ENCODE measurements at regions not wholly inside any gene's neighbourhood (a gene's known extent, or its start where the extent isn't known, plus 50 kb on each side); places are given as distances from the start of the nearest gene placed in this dataset.

DNA sequence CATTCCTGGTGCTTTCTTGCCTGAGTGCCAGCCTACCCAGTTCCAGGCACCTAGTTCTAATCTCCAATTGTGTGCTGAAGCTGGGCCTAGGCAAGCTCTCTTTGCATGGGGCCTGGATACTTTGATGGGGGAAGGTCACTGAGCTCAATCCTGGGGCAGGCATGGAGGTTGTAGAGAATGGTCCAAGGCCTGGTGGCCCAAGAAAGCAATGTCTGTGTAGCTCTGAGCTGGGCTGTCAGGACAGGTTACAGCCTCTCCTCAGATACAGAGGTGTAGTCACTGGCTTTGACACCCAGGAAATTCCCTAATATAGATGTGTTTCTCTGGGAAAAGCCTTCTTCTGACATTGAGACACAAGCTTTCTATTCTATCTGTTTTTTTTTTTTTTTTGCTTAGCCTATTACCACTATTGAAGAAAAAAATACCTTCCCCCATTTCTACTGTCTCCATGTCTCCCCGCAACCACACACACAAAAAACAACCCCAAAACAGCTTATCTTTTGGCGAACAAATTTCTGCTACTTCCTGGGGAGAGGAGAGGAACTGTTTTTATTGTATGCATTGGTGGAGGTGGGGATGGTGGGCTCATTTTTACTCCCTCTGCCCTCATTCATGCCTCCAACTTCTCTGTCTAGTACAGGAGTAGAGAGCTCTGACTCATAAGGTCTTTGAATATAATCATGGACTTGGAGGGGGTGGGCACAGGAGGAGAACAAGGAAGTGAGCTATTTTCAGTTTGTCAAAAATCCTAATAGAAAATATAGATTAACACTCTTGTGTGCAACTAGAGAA lies 66.7 kb upstream of the DHX15 start:
- H3K36me3 ChIP-seq (ENCODE audit: control insufficient read depth in 5 of 5, insufficient read depth in 5 of 5, low read length in 5 of 5): no peaks in the 10 kb centered on the region
- no peak overlapping the region for H3K9ac ChIP-seq (ENCODE audit: low read length in 5 of 5)
- H3K27ac ChIP-seq (ENCODE audit: low read depth, low read length): no peak overlapping the region
- peaks cover 0 to 23% (median 8%) of the 10 kb centered on the region in 5 donors for H3K4me1 ChIP-seq (ENCODE audit: control insufficient read depth in 5 of 5, insufficient read depth in 5 of 5, low read length in 5 of 5)
- no peaks in the 10 kb centered on the region for H3K27me3 ChIP-seq (ENCODE audit: control insufficient read depth in 5 of 5, insufficient read depth in 4 of 5, low read length in 5 of 5)
- no peak overlapping the region for H3K4me3 ChIP-seq (ENCODE audit: low read depth in 1 of 5, low read length in 5 of 5)
- no peaks in the 10 kb centered on the region for H3K9me3 ChIP-seq (ENCODE audit: control insufficient read depth in 5 of 5, low read length in 5 of 5)

DNA sequence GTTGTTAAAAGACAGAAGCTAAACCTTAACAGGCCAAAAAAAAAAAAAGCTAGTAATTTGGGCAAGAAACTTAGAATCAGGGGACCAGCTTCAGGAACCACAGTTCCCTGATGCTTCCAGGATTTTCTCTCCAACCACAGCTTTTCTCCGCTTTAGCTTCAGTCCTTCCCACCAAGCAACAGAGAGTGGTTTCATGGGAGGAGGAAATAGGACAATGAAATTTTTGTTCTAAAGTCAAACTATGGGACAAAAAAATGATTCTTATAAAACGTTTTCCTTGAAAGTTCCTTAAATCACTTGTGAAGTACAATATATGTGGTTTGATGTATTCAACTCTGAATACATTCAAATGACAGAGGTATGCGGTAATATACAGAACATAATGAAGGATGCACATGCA lies 71.0 kb upstream of the DHX15 start:
- Histone ChIP-seq H3K9ac (ENCODE audit: low read length in 5 of 5) (no peak overlapping the region), H3K27ac (ENCODE audit: low read depth, low read length) (no peak overlapping the region)

GRCh38 chr4:24655971-24656370 lies 71.6 kb upstream of the DHX15 start:
- H3K9ac ChIP-seq (ENCODE audit: low read length in 5 of 5): no peak overlapping the region
- H3K36me3 ChIP-seq (ENCODE audit: control insufficient read depth in 5 of 5, insufficient read depth in 5 of 5, low read length in 5 of 5): no peaks in the 10 kb centered on the region
- no peaks in the 10 kb centered on the region for H3K9me3 ChIP-seq (ENCODE audit: control insufficient read depth in 5 of 5, low read length in 5 of 5)
- H3K4me1 ChIP-seq (ENCODE audit: control insufficient read depth in 5 of 5, insufficient read depth in 5 of 5, low read length in 5 of 5): peaks cover 4 to 33% (median 20%) of the 10 kb centered on the region in 5 donors
- no peak overlapping the region for H3K4me3 ChIP-seq (ENCODE audit: low read depth in 1 of 5, low read length in 5 of 5)
- H3K27ac ChIP-seq (ENCODE audit: low read depth, low read length): no peak overlapping the region
- H3K27me3 ChIP-seq (ENCODE audit: control insufficient read depth in 5 of 5, insufficient read depth in 4 of 5, low read length in 5 of 5): no peaks in the 10 kb centered on the region

More for the DNA sequence above, 71.0 kb upstream of the DHX15 start:
- no peaks in the 10 kb centered on the region for H3K9me3 ChIP-seq (ENCODE audit: control insufficient read depth in 5 of 5, low read length in 5 of 5)
- H3K4me1 ChIP-seq (ENCODE audit: control insufficient read depth in 5 of 5, insufficient read depth in 5 of 5, low read length in 5 of 5): peaks cover 4 to 35% (median 20%) of the 10 kb centered on the region in 5 donors
- H3K4me3 ChIP-seq (ENCODE audit: low read depth in 1 of 5, low read length in 5 of 5): no peak overlapping the region
- H3K27me3 ChIP-seq (ENCODE audit: control insufficient read depth in 5 of 5, insufficient read depth in 4 of 5, low read length in 5 of 5): no peaks in the 10 kb centered on the region
- no peaks in the 10 kb centered on the region for H3K36me3 ChIP-seq (ENCODE audit: control insufficient read depth in 5 of 5, insufficient read depth in 5 of 5, low read length in 5 of 5)

- H3K27ac ChIP-seq (ENCODE audit: low read depth, low read length): no peak overlapping the region
Observed at GRCh38 chr4:24656906-24657305, 72.6 kb upstream of the DHX15 start.

GRCh38 chr4:24657768-24658617 lies 73.6 kb upstream of the DHX15 start:
- peak overlapping the region in 1 of 5 donors; percentile 22 for H3K9ac ChIP-seq (ENCODE audit: low read length in 5 of 5)

More at GRCh38 chr4:24656906-24657305, 72.6 kb upstream of the DHX15 start:
- H3K27me3 ChIP-seq (ENCODE audit: control insufficient read depth in 5 of 5, insufficient read depth in 4 of 5, low read length in 5 of 5): no peaks in the 10 kb centered on the region
- H3K4me1 ChIP-seq (ENCODE audit: control insufficient read depth in 5 of 5, insufficient read depth in 5 of 5, low read length in 5 of 5): peaks cover 4 to 33% (median 20%) of the 10 kb centered on the region in 5 donors
- H3K9me3 ChIP-seq (ENCODE audit: control insufficient read depth in 5 of 5, low read length in 5 of 5): no peaks in the 10 kb centered on the region
- no peaks in the 10 kb centered on the region for H3K36me3 ChIP-seq (ENCODE audit: control insufficient read depth in 5 of 5, insufficient read depth in 5 of 5, low read length in 5 of 5)
- H3K4me3 ChIP-seq (ENCODE audit: low read depth in 1 of 5, low read length in 5 of 5): no peak overlapping the region
- H3K9ac ChIP-seq (ENCODE audit: low read length in 5 of 5): no peak overlapping the region

DNA sequence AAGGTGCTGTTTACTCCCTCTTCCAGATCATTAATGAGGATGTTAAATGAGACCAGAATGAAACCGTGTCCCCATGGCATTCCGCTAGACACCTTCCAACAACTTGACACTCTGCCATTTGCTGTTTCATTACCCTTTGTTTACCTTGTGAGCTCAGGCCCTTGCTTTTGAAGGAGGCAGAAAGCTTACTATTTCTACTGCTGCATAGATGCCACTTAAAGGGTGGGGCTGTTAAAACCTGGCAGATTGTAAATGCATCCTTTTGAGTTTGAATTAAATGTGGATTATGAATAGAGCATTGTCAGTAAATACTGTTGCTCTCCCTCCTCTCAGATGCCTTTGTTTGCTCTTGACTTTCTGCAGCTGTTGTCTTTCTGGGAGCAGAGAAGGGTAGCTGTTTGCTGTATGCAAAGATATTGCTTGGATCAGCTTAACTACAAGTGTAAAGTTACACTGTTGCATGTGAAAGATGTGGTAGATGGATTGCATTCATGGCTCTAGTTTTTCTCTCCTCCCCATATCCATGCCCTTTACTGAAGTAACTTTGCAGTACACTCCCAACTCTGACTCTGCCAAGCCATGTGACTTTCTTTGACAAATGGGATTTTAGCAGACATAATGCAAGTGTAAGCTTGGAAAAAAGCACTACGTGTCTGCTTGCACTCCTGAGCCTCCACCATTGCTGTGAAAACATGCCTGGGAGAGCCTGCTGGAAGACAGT lies 75.0 kb upstream of the DHX15 start:
- Histone ChIP-seq H3K36me3 (ENCODE audit: control insufficient read depth in 5 of 5, insufficient read depth in 5 of 5, low read length in 5 of 5) (no peaks in the 10 kb centered on the region), H3K9ac (ENCODE audit: low read length in 5 of 5) (peak overlapping the region in 1 of 5 donors; percentile 11), H3K27me3 (ENCODE audit: control insufficient read depth in 5 of 5, insufficient read depth in 4 of 5, low read length in 5 of 5) (no peaks in the 10 kb centered on the region), H3K27ac (ENCODE audit: low read depth, low read length) (peak overlapping the region; percentile 84), H3K9me3 (ENCODE audit: control insufficient read depth in 5 of 5, low read length in 5 of 5) (no peaks in the 10 kb centered on the region), H3K4me1 (ENCODE audit: control insufficient read depth in 5 of 5, insufficient read depth in 5 of 5, low read length in 5 of 5) (peaks cover 4 to 32% (median 18%) of the 10 kb centered on the region in 5 donors), H3K4me3 (ENCODE audit: low read depth in 1 of 5, low read length in 5 of 5) (no peak overlapping the region)

More at GRCh38 chr4:24657768-24658617, 73.6 kb upstream of the DHX15 start:
- Histone ChIP-seq H3K27me3 (ENCODE audit: control insufficient read depth in 5 of 5, insufficient read depth in 4 of 5, low read length in 5 of 5) (no peaks in the 10 kb centered on the region), H3K4me3 (ENCODE audit: low read depth in 1 of 5, low read length in 5 of 5) (peak overlapping the region in 1 of 5 donors; percentile 13), H3K27ac (ENCODE audit: low read depth, low read length) (peak overlapping the region; percentile 84), H3K9me3 (ENCODE audit: control insufficient read depth in 5 of 5, low read length in 5 of 5) (no peaks in the 10 kb centered on the region), H3K4me1 (ENCODE audit: control insufficient read depth in 5 of 5, insufficient read depth in 5 of 5, low read length in 5 of 5) (peaks cover 4 to 33% (median 20%) of the 10 kb centered on the region in 5 donors), H3K36me3 (ENCODE audit: control insufficient read depth in 5 of 5, insufficient read depth in 5 of 5, low read length in 5 of 5) (no peaks in the 10 kb centered on the region)

DNA sequence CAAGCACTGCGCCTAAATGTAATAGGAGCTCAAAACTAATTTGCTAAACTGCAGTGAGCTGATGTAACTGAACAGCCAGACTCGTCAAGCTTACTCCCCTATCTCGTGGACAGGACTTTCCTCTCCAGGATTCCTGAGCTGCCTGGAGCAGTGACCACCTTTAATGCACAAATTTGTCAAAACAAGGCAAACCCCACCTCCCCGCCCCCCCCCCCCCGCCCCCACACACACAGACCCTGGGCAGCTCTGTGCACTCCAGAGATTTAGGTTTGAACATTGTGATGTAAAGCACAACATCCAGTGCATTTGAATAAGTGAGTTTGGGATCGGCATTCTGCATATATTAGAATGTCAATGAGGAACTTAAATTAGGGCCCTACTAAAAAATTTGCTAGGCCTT lies 77.7 kb upstream of the DHX15 start:
- Histone ChIP-seq H3K27me3 (ENCODE audit: control insufficient read depth in 5 of 5, insufficient read depth in 4 of 5, low read length in 5 of 5) (no peaks in the 10 kb centered on the region), H3K27ac (ENCODE audit: low read depth, low read length) (no peak overlapping the region), H3K9ac (ENCODE audit: low read length in 5 of 5) (no peak overlapping the region), H3K36me3 (ENCODE audit: control insufficient read depth in 5 of 5, insufficient read depth in 5 of 5, low read length in 5 of 5) (no peaks in the 10 kb centered on the region), H3K4me3 (ENCODE audit: low read depth in 1 of 5, low read length in 5 of 5) (no peak overlapping the region), H3K4me1 (ENCODE audit: control insufficient read depth in 5 of 5, insufficient read depth in 5 of 5, low read length in 5 of 5) (peaks cover 4 to 27% (median 21%) of the 10 kb centered on the region in 5 donors), H3K9me3 (ENCODE audit: control insufficient read depth in 5 of 5, low read length in 5 of 5) (no peaks in the 10 kb centered on the region)

DNA sequence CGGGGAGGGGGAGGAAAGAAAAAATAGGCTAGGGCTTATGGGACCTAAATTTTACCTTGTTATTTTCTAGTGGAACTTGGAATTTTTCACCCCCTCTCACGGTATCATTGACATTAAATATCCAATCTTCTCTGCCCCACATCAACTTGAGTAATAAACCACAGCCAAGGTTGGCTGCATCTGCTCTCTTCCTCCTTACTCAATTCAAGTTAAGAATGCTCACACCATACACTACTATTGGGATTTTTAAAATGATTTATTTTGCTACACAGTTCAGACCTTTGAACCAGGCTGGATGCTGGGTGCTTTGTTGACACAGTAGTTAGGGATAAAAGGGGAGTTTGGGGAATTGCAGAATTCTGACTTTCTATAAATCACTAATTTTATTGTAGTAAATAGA lies 78.2 kb upstream of the DHX15 start:
- Histone ChIP-seq H3K27me3 (ENCODE audit: control insufficient read depth in 5 of 5, insufficient read depth in 4 of 5, low read length in 5 of 5) (no peaks in the 10 kb centered on the region), H3K4me1 (ENCODE audit: control insufficient read depth in 5 of 5, insufficient read depth in 5 of 5, low read length in 5 of 5) (peaks cover 4 to 27% (median 21%) of the 10 kb centered on the region in 5 donors)

DNA sequence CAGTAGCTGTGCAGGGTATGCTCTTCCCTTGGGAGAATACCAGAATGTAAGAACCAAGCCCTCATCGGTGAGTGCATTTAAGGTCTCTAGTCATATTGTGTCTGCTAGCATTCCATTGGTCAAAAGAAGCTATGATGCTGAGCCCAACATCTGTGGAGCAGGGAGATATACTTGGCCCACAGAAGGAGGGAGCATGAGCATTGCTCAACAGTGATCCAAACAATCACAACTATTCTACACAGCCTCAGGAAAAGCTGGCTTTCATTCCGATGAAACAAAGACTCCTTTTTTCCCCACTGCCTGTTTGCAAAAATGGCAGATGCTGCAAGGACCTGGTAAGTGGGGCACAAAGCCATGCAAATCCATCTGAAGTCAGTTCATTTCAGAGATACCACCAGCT lies 80.6 kb upstream of the DHX15 start:
- Histone ChIP-seq H3K4me1 (ENCODE audit: control insufficient read depth in 5 of 5, insufficient read depth in 5 of 5, low read length in 5 of 5) (peaks cover 0 to 6% (median 4%) of the 10 kb centered on the region in 5 donors), H3K9ac (ENCODE audit: low read length in 5 of 5) (no peak overlapping the region), H3K4me3 (ENCODE audit: low read depth in 1 of 5, low read length in 5 of 5) (no peak overlapping the region), H3K36me3 (ENCODE audit: control insufficient read depth in 5 of 5, insufficient read depth in 5 of 5, low read length in 5 of 5) (no peaks in the 10 kb centered on the region), H3K27ac (ENCODE audit: low read depth, low read length) (no peak overlapping the region), H3K9me3 (ENCODE audit: control insufficient read depth in 5 of 5, low read length in 5 of 5) (no peaks in the 10 kb centered on the region), H3K27me3 (ENCODE audit: control insufficient read depth in 5 of 5, insufficient read depth in 4 of 5, low read length in 5 of 5) (no peaks in the 10 kb centered on the region)

More for the DNA sequence above, 78.2 kb upstream of the DHX15 start:
- no peak overlapping the region for H3K9ac ChIP-seq (ENCODE audit: low read length in 5 of 5)
- H3K9me3 ChIP-seq (ENCODE audit: control insufficient read depth in 5 of 5, low read length in 5 of 5): no peaks in the 10 kb centered on the region
- H3K36me3 ChIP-seq (ENCODE audit: control insufficient read depth in 5 of 5, insufficient read depth in 5 of 5, low read length in 5 of 5): no peaks in the 10 kb centered on the region
- H3K27ac ChIP-seq (ENCODE audit: low read depth, low read length): no peak overlapping the region
- H3K4me3 ChIP-seq (ENCODE audit: low read depth in 1 of 5, low read length in 5 of 5): no peak overlapping the region

Measured in subcutaneous abdominal adipose tissue (tissue), 5 donors.